H1 (cell line): ENCODE measurements at regions not wholly inside any gene's neighbourhood (a gene's known extent, or its start where the extent isn't known, plus 50 kb on each side); places are given as distances from the start of the nearest gene placed in this dataset.

Experiments used
- CTCF ChIA-PET: fragments of 300-600 bp; sonication (Branson Sonifier 250); formaldehyde crosslinking; loops from one replicate; lab custom pipeline; 2021; ENCODE audit not compliant: partially characterized antibody; lab: Charles Lee
- POLR2A ChIA-PET: fragments of 300-600 bp; sonication (Branson Sonifier 250); formaldehyde crosslinking; loops from one replicate; lab custom pipeline; 2021; ENCODE audit warnings: inconsistent platforms; ENCODE audit not compliant: partially characterized antibody; lab: Charles Lee
- DNase-seq, 2 experiments: peaks; one replicate each; pipeline versions ENCODE4 v3.0.0 to v3.0.0-alpha.2; 2010 to 2022; ENCODE audit warnings: low spot score in 2 of 2, low read depth in 1 of 2, mixed read lengths in 1 of 2
- FAIRE-seq: peaks from 2 replicates; lab custom pipeline; 2011; peaks lifted over from hg19 to GRCh38; lab: Jason Lieb, UNC
- H2AFZ ChIP-seq: 2 replicates; pipeline ENCODE4 v1.8.1; 2012; ENCODE audit warnings: low read length, inconsistent platforms
- H2AK5ac ChIP-seq: 2 replicates; pipeline ENCODE4 v1.6.1; 2013; ENCODE audit warnings: low read depth, low read length
- H2BK120ac ChIP-seq: replicated peaks from 2 replicates; pipeline ENCODE3; 2013; ENCODE audit warnings: low read depth, low read length, inconsistent platforms
- H2BK12ac ChIP-seq: 2 replicates; pipeline ENCODE4 v1.6.1; 2013; ENCODE audit warnings: low read depth, low read length
- H2BK15ac ChIP-seq: 2 replicates; pipeline ENCODE4 v1.6.1; 2013; ENCODE audit warnings: low read length
- H2BK20ac ChIP-seq: 2 replicates; pipeline ENCODE4 v1.6.1; 2013; ENCODE audit warnings: low read length
- H2BK5ac ChIP-seq: 2 replicates; pipeline ENCODE4 v1.6.1; 2013; ENCODE audit warnings: low read depth, low read length
- H3K14ac ChIP-seq: 2 replicates; pipeline ENCODE4 v1.6.1; 2013; ENCODE audit warnings: inconsistent platforms; ENCODE audit not compliant: insufficient read length
- H3K18ac ChIP-seq: 2 replicates; pipeline ENCODE4 v1.6.1; 2013; ENCODE audit warnings: low read length; ENCODE audit errors: extremely low read depth
- H3K23ac ChIP-seq: 2 replicates; pipeline ENCODE4 v1.6.1; 2013; ENCODE audit warnings: inconsistent platforms; ENCODE audit not compliant: insufficient read length
- H3K23me2 ChIP-seq: 2 replicates; pipeline ENCODE4 v1.6.1; 2013; ENCODE audit warnings: low read depth, low read length
- H3K27ac ChIP-seq: 2 replicates; pipeline ENCODE4 v1.6.1; 2011; ENCODE audit warnings: low read depth, low read length, inconsistent platforms
- H3K27me3 ChIP-seq, 4 experiments: replicated peaks in 1 of 4; 1 replicate in 1 of 4; 2 replicates in 3 of 4; pipeline versions ENCODE4 v1.6.1 to v1.8.1; 2011 to 2013; ENCODE audit warnings: low read length in 3 of 4, mild to moderate bottlenecking in 3 of 4, inconsistent platforms in 2 of 4, mixed read lengths in 2 of 4, moderate library complexity in 1 of 4; ENCODE audit not compliant: control insufficient read depth in 3 of 4, insufficient read depth in 3 of 4; ENCODE audit errors: extremely low read depth in 1 of 4
- H3K36me3 ChIP-seq, 4 experiments: 2 replicates each; pipeline versions ENCODE4 v1.6.1 to v1.8.1; 2011 to 2013; ENCODE audit warnings: mild to moderate bottlenecking in 4 of 4, low read length in 3 of 4, moderate library complexity in 2 of 4, control low read depth in 1 of 4, inconsistent platforms in 1 of 4; ENCODE audit not compliant: insufficient read depth in 4 of 4, control insufficient read depth in 2 of 4
- H3K4ac ChIP-seq: replicated peaks from 2 replicates; pipeline ENCODE3; 2013; ENCODE audit warnings: low read length, low read depth, mixed read lengths, inconsistent platforms; ENCODE audit not compliant: insufficient read length
- H3K4me1 ChIP-seq, 4 experiments: replicated peaks in 1 of 4; 1 replicate in 1 of 4; 2 replicates in 3 of 4; pipeline versions ENCODE4 v1.6.1 to v1.8.1; 2011 to 2013; ENCODE audit warnings: low read length in 3 of 4, inconsistent platforms in 2 of 4, mixed read lengths in 1 of 4; ENCODE audit not compliant: insufficient read depth in 4 of 4, control insufficient read depth in 3 of 4
- H3K4me2 ChIP-seq, 2 experiments: 2 replicates each; pipeline versions ENCODE4 v1.6.1 to v1.8.1; 2011 to 2013; ENCODE audit warnings: low read depth in 2 of 2, low read length in 2 of 2, control low read depth in 1 of 2, inconsistent platforms in 1 of 2, mild to moderate bottlenecking in 1 of 2; ENCODE audit not compliant: insufficient read depth in 1 of 2
- H3K4me3 ChIP-seq, 4 experiments: fragments of 200-600, 300-600 bp in 1 of 4; sonication (generic), shearing (Covaris generic), sonication (Bioruptor Twin) in 1 of 4; 2 replicates each; pipeline versions ENCODE4 v1.5.1 to v1.8.1; 2011 to 2016; ENCODE audit warnings: low read length in 4 of 4, low read depth in 3 of 4, control low read depth in 2 of 4, inconsistent platforms in 2 of 4, mild to moderate bottlenecking in 2 of 4, mixed read lengths in 1 of 4, moderate library complexity in 1 of 4; ENCODE audit not compliant: insufficient read depth in 2 of 4; ENCODE audit errors: extremely low read depth in 1 of 4
- H3K56ac ChIP-seq: replicated peaks from 2 replicates; pipeline ENCODE3; 2013; ENCODE audit warnings: low read depth, mild to moderate bottlenecking, mixed read lengths, low read length, inconsistent platforms; ENCODE audit not compliant: insufficient read length
- H3K79me1 ChIP-seq: 2 replicates; pipeline ENCODE4 v1.6.1; 2013; ENCODE audit warnings: low read depth, low read length, control low read depth
- H3K79me2 ChIP-seq, 2 experiments: 2 replicates each; pipeline versions ENCODE4 v1.6.1 to v1.8.1; 2012 to 2013; ENCODE audit warnings: low read length in 2 of 2, mild to moderate bottlenecking in 2 of 2, inconsistent platforms in 1 of 2; ENCODE audit not compliant: insufficient read depth in 2 of 2, control insufficient read depth in 1 of 2
- H3K9ac ChIP-seq, 4 experiments: replicated peaks in 1 of 4; 1 replicate in 1 of 4; 2 replicates in 3 of 4; pipeline versions ENCODE4 v1.6.1 to v1.8.1; 2011 to 2013; ENCODE audit warnings: low read depth in 3 of 4, low read length in 3 of 4, control low read depth in 2 of 4, mild to moderate bottlenecking in 2 of 4, moderate library complexity in 2 of 4, inconsistent platforms in 1 of 4; ENCODE audit errors: extremely low read depth in 1 of 4
- H3K9me3 ChIP-seq, 2 experiments: 2 replicates each; pipeline versions ENCODE4 v1.6.1 to v1.8.1; 2012 to 2013; ENCODE audit warnings: mild to moderate bottlenecking in 2 of 2, moderate library complexity in 2 of 2, control low read depth in 1 of 2, inconsistent platforms in 1 of 2, low read depth in 1 of 2, low read length in 1 of 2, mixed read lengths in 1 of 2; ENCODE audit not compliant: insufficient read depth in 2 of 2
- H4K20me1 ChIP-seq, 2 experiments: replicated peaks in 1 of 2; 2 replicates each; pipeline versions ENCODE3 to v1.8.1; 2011 to 2013; ENCODE audit warnings: inconsistent platforms in 2 of 2, low read length in 2 of 2, mild to moderate bottlenecking in 1 of 2; ENCODE audit not compliant: insufficient read depth in 2 of 2, control insufficient read depth in 1 of 2
- H4K5ac ChIP-seq: 2 replicates; pipeline ENCODE4 v1.6.1; 2013; ENCODE audit warnings: low read length, low read depth, mixed read lengths, inconsistent platforms; ENCODE audit not compliant: insufficient read length
- H4K8ac ChIP-seq: 2 replicates; pipeline ENCODE4 v1.8.0; 2013; ENCODE audit warnings: mild to moderate bottlenecking, moderate library complexity, low read length, inconsistent platforms; ENCODE audit not compliant: insufficient read depth; ENCODE audit errors: extremely low read depth
- H4K91ac ChIP-seq: replicated peaks from 2 replicates; pipeline ENCODE3; 2013; ENCODE audit warnings: low read length, mixed read lengths, inconsistent platforms; ENCODE audit not compliant: insufficient read length
- CEBPB ChIP-seq: IDR thresholded peaks from 2 replicates; pipeline ENCODE4 v1.6.1; 2012; ENCODE audit warnings: low read depth, low read length
- GTF2F1 ChIP-seq: IDR thresholded peaks from 2 replicates; pipeline ENCODE4 v1.6.1; 2012; ENCODE audit warnings: low read depth, low read length, improper control_type of control experiment, borderline replicate concordance
- KDM1A ChIP-seq: fragments of 200-600, 300-600 bp; sonication (generic); IDR thresholded peaks from 2 replicates; pipeline ENCODE4 v1.7.1; 2016; ENCODE audit warnings: mild to moderate bottlenecking, low read length, borderline replicate concordance
- KDM5A ChIP-seq: fragments of 200-600 bp; IDR thresholded peaks from 2 replicates; pipeline ENCODE4 v1.7.1; 2012; ENCODE audit warnings: mild to moderate bottlenecking, low read length, inconsistent platforms, mixed read lengths
- RNF2 ChIP-seq: fragments of 200-900, 300-1000 bp; sonication (generic); IDR thresholded peaks from 2 replicates; pipeline ENCODE4 v1.7.1; 2016; ENCODE audit warnings: borderline replicate concordance, low read depth, mild to moderate bottlenecking, antibody characterized with exemption, low read length; ENCODE audit not compliant: poor library complexity, severe bottlenecking; ENCODE audit errors: missing control alignments
- SAP30 ChIP-seq: fragments of 300-600 bp; sonication (generic); IDR thresholded peaks from 2 replicates; pipeline ENCODE4 v1.7.1; 2012; ENCODE audit warnings: low read length, moderate library complexity, mild to moderate bottlenecking, inconsistent platforms; ENCODE audit not compliant: insufficient read depth, insufficient replicate concordance
- SUZ12 ChIP-seq: fragments of 200-600 bp; sonication (generic); IDR thresholded peaks from 2 replicates; pipeline ENCODE4 v1.6.1; 2012; ENCODE audit warnings: mild to moderate bottlenecking, inconsistent platforms, low read length, moderate library complexity, mixed read lengths
- TCF12 ChIP-seq: IDR thresholded peaks from 2 replicates; pipeline ENCODE4 v1.6.1; 2011; ENCODE audit warnings: low read depth, mild to moderate bottlenecking, low read length
- WGBS, 2 experiments: shearing (Covaris generic) in 1 of 2; methylation state at CpG; one replicate each; pipeline versions ENCODE4 v1.1.6 to v1.1.7; 2013 to 2015; ENCODE audit warnings: low lambda C conversion rate in 2 of 2, mixed read lengths in 2 of 2, inconsistent platforms in 1 of 2, low coverage in 1 of 2, missing lambda C conversion rate in 1 of 2; ENCODE audit not compliant: insufficient replicate concordance in 2 of 2, insufficient coverage in 1 of 2, insufficient read length in 1 of 2; ENCODE audit errors: extremely low coverage in 1 of 2, missing lambda C conversion rate in 1 of 2; 5-methylcytosine and 5-hydroxymethylcytosine counted together
- TF ChIP-seq, protein P1 (sequence below): IDR thresholded peaks from 2 replicates; pipeline ENCODE4 v1.6.1; 2012; ENCODE audit warnings: inconsistent platforms

DNA sequence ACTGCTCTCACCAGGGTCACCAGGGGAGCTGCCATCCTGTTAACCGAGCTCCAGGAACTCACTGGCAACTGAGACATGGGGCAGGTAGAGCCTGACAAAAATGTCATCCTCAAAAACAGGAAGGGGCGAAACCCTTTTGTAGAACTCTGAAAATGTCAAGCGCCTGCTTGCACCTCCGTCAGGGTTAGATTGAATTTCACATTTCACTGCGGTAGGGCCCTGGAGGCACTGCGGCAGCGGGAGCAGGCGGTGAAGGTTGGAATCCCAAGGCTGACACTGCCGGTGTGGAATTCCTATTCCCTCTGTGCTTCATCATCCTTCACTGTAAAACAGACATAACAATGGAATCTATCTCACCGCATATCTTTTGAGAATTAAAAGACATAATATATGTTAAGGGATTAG, 142.8 kb upstream of the TMCC3 start:
- CTCF ChIA-PET: interaction anchor here (0.7 to 1.3 kb wide), 2 partner anchors 29 to 142 kb away, joined by 3 read pairs; no protein-coding TSS in a partner anchor
- Histone ChIP-seq H2AK5ac (no peak overlapping the region), H3K23me2 (no peaks in the 10 kb centered on the region), H3K36me3 (no peaks in the 10 kb centered on the region), H3K4me1 (peaks cover 0 to 7% (median 1%) of the 10 kb centered on the region in 4 experiments; a peak in 1 of 7 replicates), H2BK120ac (no peak overlapping the region), H2BK5ac (no peak overlapping the region), H3K27me3 (no peaks in the 10 kb centered on the region), H2BK15ac (no peak overlapping the region), H3K27ac (no peak overlapping the region), H3K4me3 (no peak overlapping the region), H4K20me1 (no peaks in the 10 kb centered on the region), H3K14ac (no peak overlapping the region), H2AFZ (no peak overlapping the region), H3K4me2 (no peak overlapping the region), H2BK12ac (no peak overlapping the region), H4K5ac (no peak overlapping the region), H3K9me3 (no peaks in the 10 kb centered on the region), H3K79me1 (no peaks in the 10 kb centered on the region), H3K79me2 (no peaks in the 10 kb centered on the region), H3K56ac (no peak overlapping the region), H4K91ac (peak overlapping the region; percentile 32), H4K8ac (no peak overlapping the region; the same call in 1 of the 2 replicates), H3K9ac (no peak overlapping the region), H2BK20ac (no peak overlapping the region), H3K23ac (no peak overlapping the region)
- FAIRE-seq (no peak), DNase-seq (no peak)
- WGBS, 2 experiments: 77% methylated on average over 10 of the region's 10 CpGs; no CpG with 5 or more reads in 1 of the 2 experiments
- TF ChIP-seq RNF2: no peak
- TF ChIP-seq SUZ12: no peak
- TF ChIP-seq CEBPB: no peak
- TF ChIP-seq KDM5A: no peak
- TF ChIP-seq TCF12: no peak
- TF ChIP-seq, protein P1, sequence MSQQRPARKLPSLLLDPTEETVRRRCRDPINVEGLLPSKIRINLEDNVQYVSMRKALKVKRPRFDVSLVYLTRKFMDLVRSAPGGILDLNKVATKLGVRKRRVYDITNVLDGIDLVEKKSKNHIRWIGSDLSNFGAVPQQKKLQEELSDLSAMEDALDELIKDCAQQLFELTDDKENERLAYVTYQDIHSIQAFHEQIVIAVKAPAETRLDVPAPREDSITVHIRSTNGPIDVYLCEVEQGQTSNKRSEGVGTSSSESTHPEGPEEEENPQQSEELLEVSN: no peak
- no peak for TF ChIP-seq SAP30
- no peak for TF ChIP-seq KDM1A
- TF ChIP-seq GTF2F1: no peak
- TF ChIP-seq, all 59 proteins: peak for 0
- no peak overlapping the region for H3K18ac ChIP-seq
- POLR2A ChIA-PET: no interaction called here
- no peak overlapping the region for H3K4ac ChIP-seq
